ENCODE measurements at regions not wholly inside any gene's neighbourhood (a gene's known extent, or its start where the extent isn't known, plus 50 kb on each side); places are given as distances from the start of the nearest gene placed in this dataset.

- no peak for TF ChIP-seq CTCF (IDR thresholded peaks at IDR 0.05; ENCODE audit: low read depth, low read length)
- TF ChIP-seq EZH2phosphoT487 (IDR thresholded peaks at IDR 0.05; ENCODE audit: low read depth) = no peak
Measured at GRCh38 chr7:40965016-40965415, 737.9 kb downstream of the INHBA start.

Data from OCI-LY3 (cell line).